ENCODE measurements at regions not wholly inside any gene's neighbourhood (a gene's known extent, or its start where the extent isn't known, plus 50 kb on each side); places are given as distances from the start of the nearest gene placed in this dataset.

- WGBS, 2 donors: no CpG with 5 or more reads among the region's 1 CpG
Observed at GRCh38 chr6:137646484-137646883, 152.3 kb upstream of the OLIG3 start.

GRCh38 chr6:137647762-137648447 lies 153.7 kb upstream of the OLIG3 start:
- 78 to 82% methylated on average over 5 of the region's 5 CpGs for WGBS, 2 donors
- DNase-seq (ENCODE audit: low spot score in 2 of 2): no peak
- TF ChIP-seq POLR2A (IDR thresholded peaks at IDR 0.05) (no peak), CTCF (IDR thresholded peaks at IDR 0.05) (no peak)
- intact Hi-C loops (cut with DNase I; ENCODE audit: low total_unique reads): no loop called here
- H3K4me3 ChIP-seq (ENCODE audit: low read depth, poor library complexity, severe bottlenecking): no peak overlapping the region

More at GRCh38 chr6:137646484-137646883, 152.3 kb upstream of the OLIG3 start:
- TF ChIP-seq POLR2A (IDR thresholded peaks at IDR 0.05) (no peak), CTCF (IDR thresholded peaks at IDR 0.05) (no peak)
- DNase-seq (ENCODE audit: low spot score in 2 of 2): no peak
- intact Hi-C loops (cut with DNase I; ENCODE audit: low total_unique reads): no loop called here
- H3K4me3 ChIP-seq (ENCODE audit: low read depth, poor library complexity, severe bottlenecking): no peak overlapping the region

- intact Hi-C loops (cut with DNase I; ENCODE audit: low total_unique reads): no loop called here
- TF ChIP-seq CTCF (IDR thresholded peaks at IDR 0.05) (no peak), POLR2A (IDR thresholded peaks at IDR 0.05) (no peak)
- H3K4me3 ChIP-seq (ENCODE audit: low read depth, poor library complexity, severe bottlenecking): no peak overlapping the region
- no peak for DNase-seq (ENCODE audit: low spot score in 2 of 2)
Observed at GRCh38 chr6:137650720-137651119, 156.5 kb upstream of the OLIG3 start.

- 54 to 63% methylated on average over 4 of the region's 4 CpGs for WGBS, 2 donors
- intact Hi-C loops (cut with DNase I; ENCODE audit: low total_unique reads): no loop called here
- H3K4me3 ChIP-seq (ENCODE audit: low read depth, poor library complexity, severe bottlenecking): no peak overlapping the region
- TF ChIP-seq CTCF (IDR thresholded peaks at IDR 0.05) (no peak), POLR2A (IDR thresholded peaks at IDR 0.05) (no peak)
- no peak for DNase-seq (ENCODE audit: low spot score in 2 of 2)
Observed at GRCh38 chr6:137651178-137651577, 157.0 kb upstream of the OLIG3 start.

- H3K4me3 ChIP-seq (ENCODE audit: low read depth, poor library complexity, severe bottlenecking): no peak overlapping the region
- intact Hi-C loops (cut with DNase I; ENCODE audit: low total_unique reads): no loop called here
- TF ChIP-seq CTCF (IDR thresholded peaks at IDR 0.05): no peak
- no peak for TF ChIP-seq POLR2A (IDR thresholded peaks at IDR 0.05)
- no peak for DNase-seq (ENCODE audit: low spot score in 2 of 2)
- WGBS, 2 donors: 81 to 84% methylated on average over 9 of the region's 9 CpGs
Observed at GRCh38 chr6:137651591-137652335, 157.6 kb upstream of the OLIG3 start.

All from lower leg skin (tissue), 4 donors.